Stimulated activated CD4-positive, alpha-beta T cell treated with anti-CD3 and anti-CD28 coated beads, Interleukin-4, amount 100 ng/mL, for 48 hours (primary cell): ENCODE measurements at regions not wholly inside any gene's neighbourhood (a gene's known extent, or its start where the extent isn't known, plus 50 kb on each side); places are given as distances from the start of the nearest gene placed in this dataset.
"Not testable (repeated sequence)": the region's sequence is repeated elsewhere in the genome, so short reads cannot be mapped to it uniquely, and the experiment has no call there.

Experiments
- DNase-seq, 2 donors: peaks; one replicate each; pipeline ENCODE4 v3.0.0-alpha.2; 2020; ENCODE audit warnings: low read depth in 2 of 2

DNA sequence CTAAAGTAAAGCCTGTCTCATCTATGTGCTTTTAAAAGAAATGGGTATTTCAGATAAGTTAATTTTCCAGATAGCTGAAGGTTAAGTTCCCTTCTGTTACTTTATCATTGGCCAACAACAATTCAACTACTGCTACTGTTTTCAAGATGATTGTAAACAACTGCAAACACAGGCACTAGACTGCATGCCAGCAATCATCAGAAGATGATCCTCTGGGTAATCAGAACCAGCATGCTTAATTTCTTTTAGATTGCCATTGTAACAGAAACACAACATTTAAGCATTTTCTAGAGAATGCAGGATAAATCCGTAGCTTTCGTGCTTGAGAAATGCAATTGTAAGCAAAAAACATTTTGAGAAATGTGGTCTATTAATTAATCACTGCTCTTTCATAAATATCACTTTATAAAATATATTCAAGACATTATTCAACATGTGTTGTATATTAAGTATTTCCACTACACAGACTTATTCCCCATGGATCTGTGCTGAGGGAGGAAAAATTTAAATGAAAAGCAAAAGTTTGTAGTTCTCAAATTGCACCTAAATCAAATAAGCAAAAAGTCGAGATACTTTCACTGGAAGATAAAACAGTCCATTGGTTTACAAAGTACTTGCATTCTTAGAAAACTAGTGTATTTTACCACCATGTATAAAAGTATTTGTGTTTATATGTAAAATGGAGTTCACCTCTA, 133.7 kb downstream of the ATL2 start:
- DNase-seq: no peak

DNA sequence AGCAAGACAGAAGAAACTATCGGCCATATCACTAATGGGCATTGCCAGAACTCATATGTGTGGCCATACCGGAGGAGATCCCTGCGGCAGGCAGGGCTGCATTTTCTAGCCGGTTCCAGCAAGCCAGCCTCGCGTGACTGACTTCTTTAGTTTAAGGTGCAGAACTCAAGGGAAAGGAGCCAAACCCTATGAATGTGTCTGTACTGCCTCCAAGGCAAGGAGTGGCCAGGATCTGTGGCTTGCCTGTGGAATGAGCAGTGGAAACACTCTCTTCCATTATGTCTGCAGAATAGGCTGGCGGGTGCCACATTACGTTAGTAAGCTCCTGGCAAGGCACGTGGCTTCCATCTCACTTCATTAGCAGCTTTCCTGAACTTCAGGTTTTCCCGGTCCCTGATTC, 137.6 kb downstream of the ATL2 start:
- no peak for DNase-seq

DNA sequence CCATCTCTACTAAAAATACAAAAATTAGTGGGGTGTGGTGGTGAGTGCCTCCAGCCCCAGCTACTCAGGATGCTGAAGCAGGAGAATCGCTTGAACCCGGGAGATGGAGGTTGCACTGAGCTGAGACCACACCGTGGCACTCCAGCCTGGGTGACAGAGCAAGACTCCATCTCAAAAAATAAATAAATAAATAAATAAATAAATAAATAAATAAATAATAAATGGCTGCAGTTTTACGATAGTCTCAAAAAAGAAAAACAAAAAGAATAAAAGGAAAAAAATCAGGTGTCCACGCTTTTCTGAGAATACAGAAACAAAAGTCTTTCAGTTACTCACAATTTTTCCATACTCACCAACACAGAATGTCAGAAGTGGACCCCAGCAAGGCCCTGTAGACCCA, 138.4 kb downstream of the ATL2 start:
- not testable (repeated sequence) for DNase-seq

DNA sequence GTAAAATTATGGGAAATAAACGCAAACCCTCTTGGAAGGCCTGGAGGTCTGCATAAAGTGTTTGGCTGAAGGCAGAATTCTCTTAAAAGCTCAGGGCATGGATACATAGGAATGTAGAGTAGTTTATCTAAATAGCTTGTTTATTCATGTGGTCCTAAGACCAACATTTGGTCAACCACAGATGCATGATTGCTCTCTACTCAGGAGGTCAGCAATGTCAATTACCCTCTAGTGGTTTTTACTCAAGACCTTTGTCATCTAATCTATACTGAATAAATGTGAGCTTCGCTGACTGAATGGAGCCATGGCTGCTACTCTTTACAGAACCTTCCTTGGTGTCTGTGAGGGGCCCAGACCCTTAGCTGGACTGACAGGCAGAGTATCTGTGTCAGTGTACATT, 139.8 kb downstream of the ATL2 start:
- DNase-seq: no peak

DNA sequence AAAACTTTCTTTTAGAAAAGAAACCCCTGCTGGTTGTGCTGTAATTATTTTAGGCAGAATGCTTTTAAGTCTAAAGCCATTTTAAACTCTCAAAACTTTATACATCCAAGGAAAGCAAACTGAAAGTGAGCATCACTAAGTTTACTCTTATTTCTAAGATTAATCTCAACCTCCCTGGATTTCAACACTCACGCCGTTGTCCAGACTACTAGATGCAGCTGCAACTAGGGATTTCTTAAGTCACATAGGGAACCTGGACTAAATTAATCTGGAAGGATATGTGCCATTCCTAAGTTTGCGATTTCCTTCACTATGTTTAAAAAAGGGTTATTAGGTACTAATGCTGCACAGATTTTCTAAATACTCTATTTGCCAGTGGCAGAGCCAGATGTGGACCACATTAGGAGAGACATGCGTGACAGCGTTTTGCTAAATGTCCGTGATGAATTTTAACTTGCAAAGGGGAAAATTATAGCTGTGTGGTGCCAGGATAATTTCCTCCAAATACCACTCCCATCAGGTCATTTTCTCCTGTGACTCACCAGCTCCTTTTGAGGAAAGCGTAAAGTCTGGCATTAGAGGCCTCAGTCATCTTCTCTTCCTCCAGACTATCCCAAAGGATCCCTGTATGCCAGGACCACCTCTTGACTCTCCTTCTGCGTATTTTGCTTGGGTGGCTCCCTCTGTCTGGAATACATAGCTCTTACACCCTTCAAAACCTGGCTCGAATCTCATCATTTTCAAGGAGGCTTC, 143.7 kb downstream of the ATL2 start:
- no peak for DNase-seq

DNA sequence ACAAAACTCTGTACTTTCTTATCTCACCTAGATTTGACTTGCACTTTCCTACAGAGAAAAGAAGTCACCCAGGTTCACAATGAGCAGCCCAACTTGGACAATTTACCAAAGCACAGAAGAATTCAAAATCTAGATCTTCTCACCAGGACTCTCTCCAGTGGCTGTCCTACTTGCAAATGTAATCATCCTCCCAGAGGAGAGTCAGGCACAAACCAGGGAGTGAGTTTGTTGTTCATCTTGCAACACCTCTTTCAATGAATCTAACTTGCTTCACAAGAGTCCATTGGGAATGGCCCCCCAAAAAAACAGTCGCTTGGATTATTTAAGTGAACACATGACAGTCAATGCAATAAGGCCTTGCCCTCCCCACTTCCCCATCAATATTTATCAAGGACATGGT, 144.6 kb downstream of the ATL2 start:
- no peak for DNase-seq

DNA sequence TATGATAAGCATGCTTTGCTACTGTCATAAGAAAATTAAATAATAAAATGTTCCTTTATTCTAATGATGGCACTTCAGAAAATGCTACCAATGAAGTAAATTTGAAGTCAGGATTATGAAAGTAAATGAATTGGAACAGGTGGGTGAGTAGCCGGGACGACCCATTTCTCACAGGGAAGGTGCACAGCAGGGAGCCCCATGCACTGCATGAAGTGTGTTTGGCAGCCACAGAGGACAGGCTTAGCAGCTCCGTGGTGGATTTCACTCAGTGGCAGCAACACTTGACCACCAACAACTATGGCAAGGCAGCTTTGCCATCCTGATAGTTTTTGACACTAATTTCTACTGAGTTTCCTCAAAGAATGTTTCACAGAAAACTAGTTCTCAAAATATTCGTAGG, 146.3 kb downstream of the ATL2 start:
- no peak for DNase-seq

DNA sequence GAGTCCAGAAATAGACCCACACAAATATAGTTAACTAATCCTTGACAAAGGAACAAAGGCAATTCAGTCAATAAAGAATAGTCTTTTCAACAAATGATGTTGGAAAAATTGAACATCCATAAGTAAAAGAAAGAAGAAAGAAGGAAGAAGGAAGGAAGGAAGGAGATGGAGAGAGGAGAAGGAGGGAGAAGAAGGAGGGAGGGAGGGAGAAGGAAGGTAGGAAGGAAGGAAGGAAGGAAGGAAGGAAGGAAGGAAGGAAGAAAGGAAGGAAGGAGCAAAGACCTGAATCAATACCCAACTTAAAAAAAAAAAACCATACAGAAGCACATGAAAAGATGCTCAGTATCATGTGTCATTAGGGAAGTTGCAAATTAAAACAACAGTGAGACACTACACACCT, 148.3 kb downstream of the ATL2 start:
- DNase-seq: no peak

DNA sequence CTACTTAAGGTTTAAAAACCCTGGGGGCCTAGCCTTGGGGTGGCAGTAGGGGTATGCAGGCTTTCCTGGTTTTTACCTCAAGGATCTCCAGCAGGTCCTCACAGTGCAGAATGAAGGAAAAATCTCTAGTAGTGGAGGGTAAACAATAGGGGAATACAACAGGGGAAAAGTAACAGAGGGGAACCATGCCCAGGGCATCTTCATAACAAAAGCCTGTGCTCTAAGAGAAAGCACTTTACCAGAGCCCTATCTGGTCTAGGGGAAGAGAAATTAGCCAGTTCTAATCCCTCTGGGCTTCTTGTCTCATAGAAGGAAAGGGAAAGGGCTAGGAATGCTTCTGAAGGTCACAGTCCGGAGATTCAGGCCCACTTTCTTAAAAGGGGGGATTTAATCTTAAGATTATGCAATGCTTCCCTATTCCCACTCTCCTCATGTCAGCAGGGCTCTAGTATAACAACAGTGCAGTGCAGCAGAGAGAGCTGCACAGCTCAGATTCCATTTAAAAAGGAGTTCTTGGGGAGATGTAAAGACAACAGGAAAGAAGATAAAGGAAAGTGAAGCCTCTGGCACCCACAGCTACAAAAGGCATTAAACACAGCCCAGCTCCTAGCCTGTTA, 149.0 kb upstream of the CYP1B1 start:
- no peak for DNase-seq

DNA sequence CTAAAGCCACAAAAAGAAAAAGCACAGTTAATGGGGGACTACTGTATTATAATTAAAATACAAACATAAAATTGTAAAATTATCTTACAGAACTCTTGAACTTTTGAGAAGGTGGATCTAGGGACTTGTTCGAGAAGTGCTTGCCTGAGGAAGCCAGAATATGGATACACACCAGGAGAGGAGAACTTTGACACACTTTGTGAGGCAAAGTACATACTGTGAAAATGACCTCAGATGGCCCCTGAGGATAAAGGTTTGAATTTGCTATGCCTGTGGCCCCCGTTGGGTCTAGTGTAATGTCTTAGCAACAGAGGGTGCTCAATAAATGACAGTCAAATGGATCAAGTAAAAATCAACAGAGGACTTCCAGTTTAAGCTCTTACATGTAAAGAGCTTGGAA, 148.2 kb upstream of the CYP1B1 start:
- no peak for DNase-seq

DNA sequence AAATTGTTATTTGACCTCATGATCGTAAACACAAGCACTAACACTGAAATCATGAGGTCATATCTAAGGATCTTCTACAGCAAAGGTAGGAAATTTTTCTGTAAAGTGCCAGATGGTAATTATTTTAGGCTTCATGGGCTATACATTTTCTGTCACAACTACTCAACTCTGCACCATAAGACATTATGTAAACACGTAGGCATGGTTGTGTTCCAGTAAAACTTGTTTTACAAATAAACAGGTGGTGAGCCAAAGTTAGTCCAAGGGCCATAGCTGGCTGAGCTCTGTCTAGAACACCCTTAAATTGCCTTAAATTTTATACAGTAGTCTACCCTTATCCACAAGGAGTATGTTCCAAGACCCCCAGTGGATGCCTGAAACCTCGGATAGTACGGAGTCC, 147.3 kb upstream of the CYP1B1 start:
- no peak for DNase-seq

DNA sequence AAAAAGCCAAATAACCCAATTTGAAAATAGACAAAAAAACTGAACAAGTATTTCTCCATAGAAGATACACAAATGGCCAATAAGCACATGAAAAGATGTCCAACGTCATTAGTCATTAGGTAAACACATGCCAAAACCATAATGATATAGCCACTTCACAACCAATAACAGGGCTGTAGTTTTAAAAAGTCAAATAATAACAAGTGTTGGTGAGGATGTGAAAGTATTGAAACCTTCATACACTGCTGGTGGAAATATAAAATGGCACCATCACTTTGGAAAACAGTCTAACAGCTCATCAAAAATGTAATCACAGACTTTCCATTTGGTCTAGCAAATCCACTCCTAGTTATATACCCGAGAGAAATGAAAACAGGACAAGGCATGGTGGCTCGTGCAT, 144.2 kb upstream of the CYP1B1 start:
- DNase-seq: no peak

DNA sequence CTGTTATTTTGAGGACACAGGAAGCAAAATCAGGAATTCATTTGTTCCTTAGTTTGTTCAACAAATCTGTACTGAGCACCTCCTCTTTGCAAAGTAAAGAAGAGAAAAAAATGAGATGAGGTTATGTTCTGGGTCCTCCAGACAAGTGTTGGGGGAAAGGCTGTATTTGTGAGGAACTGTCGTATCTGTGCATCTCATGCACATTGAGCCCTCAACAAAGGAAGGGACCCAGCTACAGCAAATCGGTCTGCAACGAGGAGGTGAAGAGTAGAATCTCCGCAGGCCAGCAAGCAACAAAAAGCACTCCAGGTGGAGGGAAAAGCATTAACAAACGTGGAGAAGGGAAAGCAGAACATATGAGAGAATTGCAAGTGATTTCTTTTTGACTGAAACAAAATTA, 143.0 kb upstream of the CYP1B1 start:
- no peak for DNase-seq

DNA sequence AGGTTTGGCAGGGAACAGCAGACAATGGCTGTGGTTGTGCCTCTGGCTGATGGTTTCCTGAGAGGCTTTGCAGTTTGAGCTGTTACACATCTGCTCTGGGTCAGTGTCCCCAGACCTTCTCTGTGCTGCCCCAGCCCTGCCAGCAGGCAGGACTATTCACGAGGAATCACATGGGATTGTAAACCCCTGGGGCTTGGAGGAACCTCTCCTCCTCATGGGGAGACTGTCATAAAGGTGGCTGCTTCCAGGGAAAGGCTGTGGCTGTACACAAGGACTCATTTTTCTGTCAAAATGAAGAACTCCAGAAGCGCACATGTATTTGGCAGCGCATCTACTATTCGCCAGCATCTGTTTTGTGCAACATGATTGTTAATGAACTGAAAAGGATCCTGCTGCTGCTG, 142.6 kb upstream of the CYP1B1 start:
- no peak for DNase-seq

DNA sequence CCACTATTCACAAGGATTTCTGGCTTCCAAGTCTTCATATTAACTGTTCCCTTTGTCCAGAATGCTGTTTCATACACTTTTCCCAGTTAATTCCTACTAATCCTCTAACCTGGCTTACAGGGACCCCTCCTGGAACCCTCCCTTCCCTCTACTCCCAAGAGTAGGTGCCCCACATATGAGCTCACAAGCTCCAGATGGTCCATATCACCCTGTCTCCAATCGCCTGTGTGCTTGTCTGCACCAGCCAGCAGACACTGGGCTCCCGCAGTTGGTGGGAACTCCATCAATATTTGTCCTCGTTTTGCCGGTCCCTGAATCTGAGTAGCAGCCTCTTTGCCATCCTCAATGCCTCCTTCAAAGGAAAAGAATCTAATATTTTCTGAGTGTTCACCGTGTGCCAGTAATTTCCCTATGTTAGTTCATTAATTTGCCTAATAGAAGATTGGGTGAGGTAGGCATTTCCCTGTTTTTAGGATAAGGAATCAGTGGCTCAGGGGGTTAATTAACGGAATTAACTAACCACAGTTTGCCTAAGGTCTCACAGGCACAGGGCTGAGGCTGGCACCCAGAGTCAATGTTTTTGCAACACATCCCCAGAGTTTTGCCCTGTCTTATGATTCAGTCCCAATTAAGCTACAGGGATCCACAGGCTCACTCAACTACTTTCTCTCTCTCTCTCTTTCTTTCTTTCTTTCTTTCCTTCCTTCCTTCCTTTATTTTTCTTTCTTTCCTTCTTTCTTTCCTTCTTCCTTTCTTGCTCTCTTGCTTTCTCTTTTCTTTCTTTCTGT, 141.6 kb upstream of the CYP1B1 start:
- no peak for DNase-seq

DNA sequence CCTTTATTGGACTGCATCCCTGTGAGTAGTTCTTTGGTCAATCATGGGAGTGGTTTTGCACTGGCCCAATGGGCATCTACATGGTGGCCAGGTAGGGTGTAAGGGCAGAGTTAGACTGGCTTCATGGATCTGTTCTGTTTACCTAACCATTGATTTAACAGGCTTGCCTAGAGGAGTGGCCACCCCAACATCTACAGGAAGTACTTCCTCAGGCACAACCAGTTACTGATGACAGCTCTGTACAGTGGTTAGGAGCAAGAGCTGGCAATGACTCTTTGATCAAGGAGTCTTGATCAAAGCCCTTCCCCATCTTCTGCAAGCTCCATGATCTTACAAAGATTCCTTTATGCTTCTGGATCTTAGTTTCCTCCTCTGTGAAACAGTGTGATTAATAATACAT, 140.9 kb upstream of the CYP1B1 start:
- DNase-seq: no peak

DNA sequence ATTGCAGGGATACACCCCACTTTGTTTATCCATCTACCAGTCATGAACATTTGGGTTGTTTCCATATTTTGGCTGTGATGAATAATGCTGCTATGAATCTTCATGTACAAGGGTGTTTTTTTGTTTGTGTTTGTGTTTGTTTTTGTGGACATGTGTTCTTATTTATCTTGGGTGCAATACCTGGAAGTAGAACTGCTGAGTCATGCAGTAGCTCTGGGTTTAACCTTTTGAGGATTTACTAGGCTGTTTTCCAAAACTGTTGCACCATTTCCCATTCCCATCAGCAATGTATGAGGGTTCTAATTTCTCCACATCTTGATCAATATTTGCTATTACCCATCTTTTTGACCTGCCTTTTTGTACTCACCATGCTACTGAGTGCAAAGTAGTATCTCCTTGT, 140.0 kb upstream of the CYP1B1 start:
- DNase-seq: no peak

DNA sequence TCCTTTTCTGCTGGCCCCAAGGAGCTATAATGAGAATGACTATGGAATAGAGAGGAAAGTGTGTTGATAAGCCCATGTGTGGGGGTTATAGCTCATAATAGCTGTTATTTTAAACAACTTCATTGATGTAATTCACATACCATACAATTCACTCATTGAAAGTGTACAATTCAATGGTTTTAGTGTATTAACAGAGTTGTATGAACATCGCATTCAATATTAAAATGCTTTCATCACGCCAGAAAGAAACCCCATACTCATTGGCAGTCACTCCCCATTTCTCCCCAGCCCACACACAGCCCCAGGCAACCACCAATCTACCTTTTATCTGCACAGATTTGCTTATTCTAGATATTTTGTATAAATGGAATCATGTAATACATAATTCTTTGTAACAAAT, 139.6 kb upstream of the CYP1B1 start:
- DNase-seq: no peak

DNA sequence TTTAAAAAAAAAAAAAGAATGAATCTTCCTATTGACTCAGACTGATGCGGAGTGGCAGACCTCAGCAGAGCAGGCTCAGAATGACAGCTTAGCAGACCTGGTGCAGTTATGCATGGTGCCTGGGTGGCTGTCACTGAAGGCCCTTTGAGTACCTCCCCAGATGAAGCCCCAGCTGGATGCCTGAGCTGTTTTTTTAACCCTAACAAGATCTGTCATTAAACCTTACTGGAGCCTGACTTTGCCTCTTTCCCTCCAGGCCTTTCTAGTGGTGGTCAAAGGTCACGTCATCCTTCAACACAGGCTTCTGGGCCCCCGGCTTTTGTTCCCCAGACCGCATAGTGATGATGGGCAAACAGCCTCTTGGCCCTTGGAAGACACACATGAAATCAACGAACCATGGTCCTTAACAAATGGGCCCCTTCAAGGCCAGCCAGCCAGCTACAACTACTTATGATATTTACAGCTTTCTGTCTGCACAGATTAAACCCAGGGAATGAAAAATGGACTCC, 138.3 kb upstream of the CYP1B1 start:
- no peak for DNase-seq

DNA sequence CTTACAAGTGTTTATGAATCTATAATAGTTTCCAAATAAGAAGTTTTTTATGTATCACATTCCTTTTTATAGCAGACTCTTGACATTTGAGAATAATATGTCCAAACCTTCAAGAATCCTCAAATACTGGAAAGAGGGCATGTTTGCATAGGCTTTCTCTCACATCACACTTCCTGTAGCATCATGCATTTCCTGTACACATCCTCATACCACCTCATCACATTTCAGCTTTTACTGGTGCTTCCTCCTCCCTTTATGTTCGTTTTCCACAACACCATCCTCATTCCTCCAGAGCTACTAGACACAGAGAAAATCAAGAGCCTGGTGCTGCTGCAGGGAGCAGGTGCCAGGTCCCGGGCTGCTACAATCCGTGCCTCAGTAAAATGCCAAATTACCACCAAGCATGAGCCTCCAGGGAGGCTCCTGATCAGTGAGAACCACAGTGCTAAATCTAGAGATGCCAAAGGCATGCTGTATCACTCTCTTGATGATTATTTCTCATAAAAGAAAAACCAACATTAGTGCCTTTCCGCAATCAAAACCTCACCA, 137.7 kb upstream of the CYP1B1 start:
- DNase-seq: no peak

DNA sequence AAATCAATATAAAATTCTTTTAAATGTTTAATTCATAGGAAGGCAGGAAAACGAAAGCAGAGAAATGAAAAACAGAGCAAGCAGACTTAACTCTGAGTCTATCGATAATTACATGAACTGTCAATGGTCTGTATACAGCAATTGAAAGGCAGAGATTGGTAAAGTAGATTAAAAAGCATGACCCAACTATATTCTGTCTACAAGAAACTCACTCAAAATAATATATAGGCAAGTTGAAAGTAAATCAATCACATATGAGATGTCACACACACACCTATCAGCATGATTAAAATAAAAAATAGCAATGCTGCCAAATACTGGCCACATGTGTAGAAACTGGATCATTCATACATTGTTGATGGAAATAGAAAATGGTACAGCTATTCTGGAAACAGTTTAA, 136.4 kb upstream of the CYP1B1 start:
- DNase-seq: no peak

DNA sequence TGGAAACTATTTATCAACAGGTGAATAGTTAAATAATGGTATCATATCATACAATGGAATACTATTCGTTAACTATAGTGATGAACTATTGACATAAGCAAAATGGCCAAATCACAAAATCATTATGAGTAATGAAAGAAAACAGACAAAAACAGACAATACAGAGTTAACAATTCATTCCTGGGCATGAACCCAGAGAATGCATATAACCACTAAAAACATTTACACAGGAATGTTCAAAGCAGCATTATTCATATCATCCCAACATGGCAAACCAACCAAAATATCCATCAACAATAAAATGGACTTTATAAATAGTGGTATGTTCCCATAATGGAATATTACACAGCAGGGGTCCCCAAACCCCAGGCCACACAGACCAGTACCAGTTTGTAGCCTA, 131.2 kb upstream of the CYP1B1 start:
- no peak for DNase-seq
